ENCODE measurements at regions not wholly inside any gene's neighbourhood (a gene's known extent, or its start where the extent isn't known, plus 50 kb on each side); places are given as distances from the start of the nearest gene placed in this dataset.

- TF ChIP-seq CTCF (IDR thresholded peaks at IDR 0.05; ENCODE audit: low read depth, low read length, poor library complexity, severe bottlenecking) (no peak), EZH2phosphoT487 (IDR thresholded peaks at IDR 0.05; ENCODE audit: borderline replicate concordance, low read length) (no peak)
Observed at GRCh38 chr14:42961509-42961908, 1354.8 kb downstream of the LRFN5 start.
